ENCODE measurements at regions not wholly inside any gene's neighbourhood (a gene's known extent, or its start where the extent isn't known, plus 50 kb on each side); places are given as distances from the start of the nearest gene placed in this dataset.

DNA sequence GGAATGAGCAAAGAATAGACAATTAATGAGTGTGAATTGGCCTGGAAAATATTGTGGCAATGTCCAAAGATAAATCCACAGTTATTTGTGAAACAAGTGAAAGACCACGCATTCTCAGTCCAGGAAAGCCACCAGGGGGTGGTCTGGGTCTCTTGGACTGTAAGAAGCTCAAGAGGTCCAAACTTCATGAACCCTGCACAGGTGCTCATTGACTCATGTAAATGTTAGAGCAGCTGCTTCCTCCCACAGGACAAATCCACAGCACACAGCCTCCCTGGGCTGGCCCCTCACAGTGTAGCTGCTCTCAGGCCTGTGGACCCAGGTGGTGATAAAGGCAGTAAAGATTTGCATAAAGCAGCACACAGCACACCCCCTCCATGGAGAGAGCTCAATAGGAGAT lies 114.0 kb downstream of the ZNF280B start:
- TF ChIP-seq, protein P1, sequence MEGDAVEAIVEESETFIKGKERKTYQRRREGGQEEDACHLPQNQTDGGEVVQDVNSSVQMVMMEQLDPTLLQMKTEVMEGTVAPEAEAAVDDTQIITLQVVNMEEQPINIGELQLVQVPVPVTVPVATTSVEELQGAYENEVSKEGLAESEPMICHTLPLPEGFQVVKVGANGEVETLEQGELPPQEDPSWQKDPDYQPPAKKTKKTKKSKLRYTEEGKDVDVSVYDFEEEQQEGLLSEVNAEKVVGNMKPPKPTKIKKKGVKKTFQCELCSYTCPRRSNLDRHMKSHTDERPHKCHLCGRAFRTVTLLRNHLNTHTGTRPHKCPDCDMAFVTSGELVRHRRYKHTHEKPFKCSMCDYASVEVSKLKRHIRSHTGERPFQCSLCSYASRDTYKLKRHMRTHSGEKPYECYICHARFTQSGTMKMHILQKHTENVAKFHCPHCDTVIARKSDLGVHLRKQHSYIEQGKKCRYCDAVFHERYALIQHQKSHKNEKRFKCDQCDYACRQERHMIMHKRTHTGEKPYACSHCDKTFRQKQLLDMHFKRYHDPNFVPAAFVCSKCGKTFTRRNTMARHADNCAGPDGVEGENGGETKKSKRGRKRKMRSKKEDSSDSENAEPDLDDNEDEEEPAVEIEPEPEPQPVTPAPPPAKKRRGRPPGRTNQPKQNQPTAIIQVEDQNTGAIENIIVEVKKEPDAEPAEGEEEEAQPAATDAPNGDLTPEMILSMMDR (IDR thresholded peaks at IDR 0.05; ENCODE audit: extremely low read depth, insufficient read depth, missing control alignments): no peak
- no peak for DNase-seq (ENCODE audit: low spot score)
- in situ Hi-C loops (cut with MboI; ENCODE audit: low pct_unique_long_range_greater_than_20kb, low sequenced_read_pairs, unreplicated experiment): no loop called here

GRCh38 chr22:22395245-22395644 lies 113.3 kb downstream of the ZNF280B start:
- no peak for DNase-seq (ENCODE audit: low spot score)
- in situ Hi-C loops (cut with MboI; ENCODE audit: low pct_unique_long_range_greater_than_20kb, low sequenced_read_pairs, unreplicated experiment): loop anchor here (5.0 kb wide), 1 partner anchor 48 kb away; no protein-coding TSS in a partner anchor

GRCh38 chr22:22396741-22397291 lies 111.7 kb downstream of the ZNF280B start:
- DNase-seq (ENCODE audit: low spot score): no peak
- TF ChIP-seq, protein P1 (IDR thresholded peaks at IDR 0.05; ENCODE audit: extremely low read depth, insufficient read depth, missing control alignments): no peak
- in situ Hi-C loops (cut with MboI; ENCODE audit: low pct_unique_long_range_greater_than_20kb, low sequenced_read_pairs, unreplicated experiment): loop anchor here (5.0 kb wide), 1 partner anchor 50 kb away; no protein-coding TSS in a partner anchor

More at GRCh38 chr22:22395245-22395644, 113.3 kb downstream of the ZNF280B start:
- TF ChIP-seq, protein P1 (IDR thresholded peaks at IDR 0.05; ENCODE audit: extremely low read depth, insufficient read depth, missing control alignments): no peak

DNA sequence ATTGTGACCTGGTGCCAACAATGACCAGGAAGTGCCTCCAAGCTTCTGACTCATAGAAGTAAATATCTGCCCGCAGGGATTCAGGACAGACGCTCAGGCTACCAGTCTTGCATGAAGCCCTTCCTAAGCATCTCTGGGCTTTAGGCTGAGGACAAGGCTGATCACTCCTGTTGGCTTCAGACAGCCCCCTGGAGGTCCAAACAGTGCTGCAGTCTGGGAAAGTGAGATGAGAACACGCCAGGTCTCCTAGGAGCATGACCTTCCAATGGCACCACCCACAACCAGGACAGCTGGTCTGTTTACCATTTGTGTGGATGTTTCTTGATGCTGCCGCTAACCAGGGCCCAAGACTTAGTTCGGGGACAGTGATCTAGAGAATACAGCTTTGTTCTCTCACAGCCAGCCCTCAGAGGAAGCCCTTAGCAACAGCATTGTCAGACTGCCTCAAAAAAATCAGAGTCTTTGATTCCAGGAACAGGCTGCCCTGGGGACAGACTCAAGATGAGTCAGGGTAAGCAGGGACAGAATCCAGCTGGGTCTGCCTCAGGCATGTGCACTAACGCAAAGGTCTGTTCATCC lies 111.2 kb downstream of the ZNF280B start:
- DNase-seq (ENCODE audit: low spot score): no peak
- TF ChIP-seq, protein P1 (IDR thresholded peaks at IDR 0.05; ENCODE audit: extremely low read depth, insufficient read depth, missing control alignments): no peak
- in situ Hi-C loops (cut with MboI; ENCODE audit: low pct_unique_long_range_greater_than_20kb, low sequenced_read_pairs, unreplicated experiment): loop anchor here (5.0 kb wide), 1 partner anchor 50 kb away; no protein-coding TSS in a partner anchor

DNA sequence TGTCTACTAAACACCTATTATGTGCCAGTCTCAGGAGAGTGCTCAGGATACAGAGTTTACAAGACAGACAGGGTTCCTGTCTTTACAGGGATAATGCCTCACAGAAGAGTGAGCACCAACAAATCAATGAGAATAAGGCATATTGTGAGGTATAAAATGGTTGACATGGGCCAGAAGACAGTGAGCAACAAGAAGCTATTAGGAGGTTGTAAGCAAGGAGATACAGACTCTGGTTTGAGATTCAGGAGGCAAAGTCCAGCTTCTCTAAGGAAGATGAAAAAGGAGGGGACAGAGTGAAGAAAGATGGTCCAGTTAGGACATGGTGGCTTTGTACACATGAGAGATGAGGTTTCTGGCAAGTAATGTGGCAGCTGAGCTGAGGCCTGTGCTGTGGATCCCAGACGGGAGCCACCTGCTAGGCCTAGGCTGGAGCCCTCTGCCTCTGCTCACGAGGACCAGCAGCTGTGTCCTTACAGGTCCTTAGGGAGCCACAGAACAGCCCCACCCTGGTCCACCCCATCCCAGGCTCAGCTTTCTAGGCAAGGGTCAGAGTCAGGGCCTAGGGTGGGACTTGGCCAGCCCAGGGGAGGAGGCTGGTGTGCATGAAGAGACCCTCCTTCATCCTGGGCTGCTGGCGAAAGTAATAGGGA lies 110.5 kb downstream of the ZNF280B start:
- TF ChIP-seq, protein P1 (IDR thresholded peaks at IDR 0.05; ENCODE audit: extremely low read depth, insufficient read depth, missing control alignments): no peak
- DNase-seq (ENCODE audit: low spot score): no peak
- in situ Hi-C loops (cut with MboI; ENCODE audit: low pct_unique_long_range_greater_than_20kb, low sequenced_read_pairs, unreplicated experiment): loop anchor here (5.0 kb wide), 1 partner anchor 51 kb away; no protein-coding TSS in a partner anchor

- in situ Hi-C loops (cut with MboI; ENCODE audit: low pct_unique_long_range_greater_than_20kb, low sequenced_read_pairs, unreplicated experiment): loop anchor here (5.0 kb wide), 1 partner anchor 51 kb away; no protein-coding TSS in a partner anchor
- no peak for DNase-seq (ENCODE audit: low spot score)
- TF ChIP-seq, protein P1 (IDR thresholded peaks at IDR 0.05; ENCODE audit: extremely low read depth, insufficient read depth, missing control alignments): no peak
Measured at GRCh38 chr22:22398530-22399327, 109.8 kb downstream of the ZNF280B start.
